DND-41 (cell line): ENCODE measurements at regions not wholly inside any gene's neighbourhood (a gene's known extent, or its start where the extent isn't known, plus 50 kb on each side); places are given as distances from the start of the nearest gene placed in this dataset.

Experiments
- ATAC-seq: fragments of 200-7000 bp; cut with Tn5 transposase; 3 replicates; pipeline ENCODE4 v1.9.1; 2021; ENCODE audit warnings: low read depth; ENCODE audit not compliant: insufficient read depth
- DNase-seq: peaks from one replicate; pipeline ENCODE4 v3.0.0-alpha.2; 2020
- H2AFZ ChIP-seq: 2 replicates; pipeline ENCODE4 v1.6.0; 2012; ENCODE audit warnings: low read depth, low read length
- H3K27ac ChIP-seq: 2 replicates; pipeline ENCODE4 v1.5.1; 2012; ENCODE audit warnings: low read length, inconsistent platforms
- H3K27me3 ChIP-seq: fragments of 200-600 bp; sonication (generic); 2 replicates; pipeline ENCODE4 v1.6.0; 2012; ENCODE audit warnings: low read length, mild to moderate bottlenecking, inconsistent platforms; ENCODE audit not compliant: insufficient read depth, poor library complexity
- H3K36me3 ChIP-seq: 2 replicates; pipeline ENCODE4 v1.5.1; 2012; ENCODE audit warnings: low read length, inconsistent platforms; ENCODE audit not compliant: insufficient read depth
- H3K4me1 ChIP-seq: 2 replicates; pipeline ENCODE4 v1.5.1; 2012; ENCODE audit warnings: mild to moderate bottlenecking, low read length; ENCODE audit not compliant: insufficient read depth
- H3K4me2 ChIP-seq: 2 replicates; pipeline ENCODE4 v1.6.0; 2012; ENCODE audit warnings: mild to moderate bottlenecking, moderate library complexity, low read length, inconsistent platforms; ENCODE audit not compliant: insufficient read depth
- H3K4me3 ChIP-seq, 2 experiments: fragments of 200-600 bp in 1 of 2; shearing (Covaris generic) in 1 of 2; 2 replicates each; pipeline ENCODE4 v1.5.1; 2012 to 2016; ENCODE audit warnings: inconsistent platforms in 2 of 2, low read length in 2 of 2, mild to moderate bottlenecking in 2 of 2, low read depth in 1 of 2, moderate library complexity in 1 of 2
- H3K79me2 ChIP-seq: 2 replicates; pipeline ENCODE4 v1.6.0; 2012; ENCODE audit warnings: low read length, inconsistent platforms; ENCODE audit not compliant: insufficient read depth
- H3K9ac ChIP-seq: 2 replicates; pipeline ENCODE4 v1.6.0; 2012; ENCODE audit warnings: low read depth, mild to moderate bottlenecking, inconsistent platforms, low read length, moderate library complexity
- H3K9me3 ChIP-seq: 2 replicates; pipeline ENCODE4 v1.5.1; 2012; ENCODE audit warnings: low read length, moderate library complexity, mild to moderate bottlenecking, inconsistent platforms; ENCODE audit not compliant: insufficient read depth, severe bottlenecking
- H4K20me1 ChIP-seq: 2 replicates; pipeline ENCODE4 v1.6.0; 2012; ENCODE audit warnings: low read length; ENCODE audit not compliant: insufficient read depth
- CTCF ChIP-seq: IDR thresholded peaks from 2 replicates; pipeline ENCODE4 v1.5.1; 2012; ENCODE audit warnings: borderline replicate concordance, low read length, moderate library complexity, mild to moderate bottlenecking; ENCODE audit not compliant: poor library complexity, severe bottlenecking; ENCODE audit errors: extremely low read depth
- EZH2 ChIP-seq: IDR thresholded peaks from 3 replicates; pipeline ENCODE4 v1.6.1; 2012; ENCODE audit warnings: borderline replicate concordance, low read depth, mild to moderate bottlenecking, moderate library complexity, low read length, inconsistent platforms; ENCODE audit not compliant: severe bottlenecking

GRCh38 chr13:76707360-76707759 lies 178.8 kb downstream of the KCTD12 start:
- H3K27me3 ChIP-seq = no peaks in the 10 kb centered on the region
- TF ChIP-seq CTCF (no peak), EZH2 (no peak)
- H3K79me2 ChIP-seq = no peaks in the 10 kb centered on the region
- H3K4me3 ChIP-seq = no peak overlapping the region
- DNase-seq = no peak
- H3K4me2 ChIP-seq = no peak overlapping the region
- no peak overlapping the region for H2AFZ ChIP-seq
- no peaks in the 10 kb centered on the region for H3K4me1 ChIP-seq
- no peaks in the 10 kb centered on the region for H3K36me3 ChIP-seq
- H3K27ac ChIP-seq = no peak overlapping the region
- H3K9me3 ChIP-seq = no peaks in the 10 kb centered on the region
- no peaks in the 10 kb centered on the region for H4K20me1 ChIP-seq
- no peak overlapping the region for H3K9ac ChIP-seq
- ATAC-seq = no peak

GRCh38 chr13:76703621-76704288 lies 182.4 kb downstream of the KCTD12 start:
- Histone ChIP-seq H3K4me2 (no peak overlapping the region), H4K20me1 (no peaks in the 10 kb centered on the region), H3K27ac (no peak overlapping the region), H3K27me3 (no peaks in the 10 kb centered on the region), H3K9ac (no peak overlapping the region), H3K36me3 (no peaks in the 10 kb centered on the region), H3K4me3 (no peak overlapping the region), H3K4me1 (no peaks in the 10 kb centered on the region), H3K79me2 (no peaks in the 10 kb centered on the region), H3K9me3 (no peaks in the 10 kb centered on the region), H2AFZ (no peak overlapping the region)
- no peak for DNase-seq
- no peak for ATAC-seq
- TF ChIP-seq CTCF = no peak

- DNase-seq = no peak
- Histone ChIP-seq H3K79me2 (no peaks in the 10 kb centered on the region), H3K9ac (no peak overlapping the region), H3K9me3 (no peaks in the 10 kb centered on the region), H3K27me3 (no peaks in the 10 kb centered on the region), H3K4me1 (no peaks in the 10 kb centered on the region), H3K27ac (no peak overlapping the region), H3K4me2 (no peak overlapping the region), H3K36me3 (no peaks in the 10 kb centered on the region), H3K4me3 (no peak overlapping the region), H4K20me1 (no peaks in the 10 kb centered on the region), H2AFZ (no peak overlapping the region)
- no peak for ATAC-seq
- TF ChIP-seq CTCF = no peak
- TF ChIP-seq EZH2 = no peak
Observed at GRCh38 chr13:76703216-76703615, 183.0 kb downstream of the KCTD12 start.

- Histone ChIP-seq H3K9me3 (no peaks in the 10 kb centered on the region), H3K36me3 (no peaks in the 10 kb centered on the region), H3K79me2 (no peaks in the 10 kb centered on the region), H4K20me1 (no peaks in the 10 kb centered on the region), H3K4me1 (no peaks in the 10 kb centered on the region), H3K27me3 (no peaks in the 10 kb centered on the region), H3K27ac (no peak overlapping the region), H3K9ac (no peak overlapping the region), H2AFZ (no peak overlapping the region), H3K4me2 (no peak overlapping the region), H3K4me3 (no peak overlapping the region)
- no peak for DNase-seq
- ATAC-seq = no peak
- no peak for TF ChIP-seq EZH2
- no peak for TF ChIP-seq CTCF
Observed at GRCh38 chr13:76697288-76697687, 188.9 kb downstream of the KCTD12 start.
